H1 (cell line): ENCODE measurements at regions not wholly inside any gene's neighbourhood (a gene's known extent, or its start where the extent isn't known, plus 50 kb on each side); places are given as distances from the start of the nearest gene placed in this dataset.

Experiments used
- ATF3 ChIP-seq: IDR thresholded peaks from 2 replicates; pipeline ENCODE4 v1.6.1; 2011; ENCODE audit warnings: low read depth, mild to moderate bottlenecking, low read length; ENCODE audit not compliant: insufficient read depth
- CHD7 ChIP-seq: fragments of 300-600 bp; sonication (generic); IDR thresholded peaks from 2 replicates; pipeline ENCODE4 v1.7.1; 2012; ENCODE audit warnings: low read length, moderate library complexity, mild to moderate bottlenecking, inconsistent platforms; ENCODE audit not compliant: insufficient replicate concordance
- EGR1 ChIP-seq: IDR thresholded peaks from 2 replicates; pipeline ENCODE4 v1.6.1; 2011; ENCODE audit warnings: low read depth, low read length, borderline replicate concordance
- KDM5A ChIP-seq: fragments of 200-600 bp; IDR thresholded peaks from 2 replicates; pipeline ENCODE4 v1.7.1; 2012; ENCODE audit warnings: mild to moderate bottlenecking, low read length, inconsistent platforms, mixed read lengths
- MAX ChIP-seq: IDR thresholded peaks from 2 replicates; pipeline ENCODE4 v1.6.1; 2012; ENCODE audit warnings: inconsistent platforms
- POLR2A ChIP-seq, 2 experiments: IDR thresholded peaks; 1 replicate in 1 of 2; 2 replicates in 1 of 2; pipeline ENCODE4 v1.6.1; 2011; ENCODE audit warnings: low read depth in 2 of 2, low read length in 2 of 2, mild to moderate bottlenecking in 2 of 2; ENCODE audit errors: control extremely low read depth in 1 of 2
- SAP30 ChIP-seq: fragments of 300-600 bp; sonication (generic); IDR thresholded peaks from 2 replicates; pipeline ENCODE4 v1.7.1; 2012; ENCODE audit warnings: low read length, moderate library complexity, mild to moderate bottlenecking, inconsistent platforms; ENCODE audit not compliant: insufficient read depth, insufficient replicate concordance
- SIRT6 ChIP-seq: IDR thresholded peaks from one replicate; pipeline ENCODE4 v1.7.1; 2012; ENCODE audit warnings: low read length, inconsistent platforms
- SP2 ChIP-seq: IDR thresholded peaks from 2 replicates; pipeline ENCODE4 v1.6.1; 2012; ENCODE audit warnings: mild to moderate bottlenecking, low read length, inconsistent platforms

- TF ChIP-seq CHD7 (no peak), EGR1 (no peak), KDM5A (no peak), SAP30 (no peak), SIRT6 (no peak), POLR2A (IDR thresholded peaks at IDR 0.05; ENCODE audit: control extremely low read depth in 1 of 2, low read depth in 2 of 2, low read length in 2 of 2) (no peak), MAX (no peak), ATF3 (no peak), SP2 (no peak)
Measured at GRCh38 chr20:6866741-6867140, 99.3 kb downstream of the BMP2 start (continued).
